SK-N-DZ (cell line): ENCODE measurements at regions not wholly inside any gene's neighbourhood (a gene's known extent, or its start where the extent isn't known, plus 50 kb on each side); places are given as distances from the start of the nearest gene placed in this dataset.
"Not testable (repeated sequence)": the region's sequence is repeated elsewhere in the genome, so short reads cannot be mapped to it uniquely, and the experiment has no call there.

Experiments used
- DNase-seq: peaks from one replicate; pipeline ENCODE4 v3.0.0-alpha.2; 2015; ENCODE audit warnings: low spot score

- DNase-seq: no peak
Observed at GRCh38 chr4:38330936-38331335, 333.1 kb upstream of the KLF3 start.

- DNase-seq: no peak
Observed at GRCh38 chr4:38332699-38333098, 331.3 kb upstream of the KLF3 start.

GRCh38 chr4:38333219-38333618 lies 330.8 kb upstream of the KLF3 start:
- no peak for DNase-seq

- DNase-seq: no peak
Observed at GRCh38 chr4:38334791-38335190, 329.2 kb upstream of the KLF3 start.

GRCh38 chr4:38338939-38339338 lies 325.1 kb upstream of the KLF3 start:
- DNase-seq: not testable (repeated sequence)

GRCh38 chr4:38343608-38344007 lies 320.4 kb upstream of the KLF3 start:
- DNase-seq: no peak

GRCh38 chr4:38344929-38345328 lies 319.1 kb upstream of the KLF3 start:
- no peak for DNase-seq

GRCh38 chr4:38347251-38347650 lies 316.7 kb upstream of the KLF3 start:
- no peak for DNase-seq

GRCh38 chr4:38354421-38354820 lies 309.6 kb upstream of the KLF3 start:
- no peak for DNase-seq

GRCh38 chr4:38354872-38355271 lies 309.1 kb upstream of the KLF3 start:
- DNase-seq: no peak

- DNase-seq: no peak
Observed at GRCh38 chr4:38356686-38357085, 307.3 kb upstream of the KLF3 start.

GRCh38 chr4:38357546-38357945 lies 306.5 kb upstream of the KLF3 start:
- DNase-seq: no peak

- no peak for DNase-seq
Observed at GRCh38 chr4:38359113-38359512, 304.9 kb upstream of the KLF3 start.

GRCh38 chr4:38360201-38360600 lies 303.8 kb upstream of the KLF3 start:
- no peak for DNase-seq

- DNase-seq: no peak
Observed at GRCh38 chr4:38364383-38364963, 299.5 kb upstream of the KLF3 start.

- DNase-seq: no peak
Observed at GRCh38 chr4:38365261-38365660, 298.7 kb upstream of the KLF3 start.

GRCh38 chr4:38365748-38366310 lies 298.2 kb upstream of the KLF3 start:
- DNase-seq: no peak

- DNase-seq: no peak
Observed at GRCh38 chr4:38366456-38366855, 297.5 kb upstream of the KLF3 start.

GRCh38 chr4:38366997-38367396 lies 297.0 kb upstream of the KLF3 start:
- DNase-seq: no peak

- no peak for DNase-seq
Observed at GRCh38 chr4:38367642-38368174, 296.3 kb upstream of the KLF3 start.

GRCh38 chr4:38368613-38369012 lies 295.4 kb upstream of the KLF3 start:
- no peak for DNase-seq

GRCh38 chr4:38371391-38371851 lies 292.6 kb upstream of the KLF3 start:
- DNase-seq: no peak

GRCh38 chr4:38373375-38373774 lies 290.6 kb upstream of the KLF3 start:
- DNase-seq: no peak

GRCh38 chr4:38377195-38377594 lies 286.8 kb upstream of the KLF3 start:
- DNase-seq: no peak
